GM18519 (cell line): ENCODE measurements at regions not wholly inside any gene's neighbourhood (a gene's known extent, or its start where the extent isn't known, plus 50 kb on each side); places are given as distances from the start of the nearest gene placed in this dataset.
"Not testable (repeated sequence)": the region's sequence is repeated elsewhere in the genome, so short reads cannot be mapped to it uniquely, and the experiment has no call there.

Source experiments
- ATAC-seq: cut with Tn5 transposase; IDR thresholded peaks from one replicate; pipeline ENCODE4 v1.9.1; 2021; ENCODE audit warnings: mild to moderate bottlenecking, moderate library complexity; ENCODE audit not compliant: unreplicated experiment, low FRiP score

DNA sequence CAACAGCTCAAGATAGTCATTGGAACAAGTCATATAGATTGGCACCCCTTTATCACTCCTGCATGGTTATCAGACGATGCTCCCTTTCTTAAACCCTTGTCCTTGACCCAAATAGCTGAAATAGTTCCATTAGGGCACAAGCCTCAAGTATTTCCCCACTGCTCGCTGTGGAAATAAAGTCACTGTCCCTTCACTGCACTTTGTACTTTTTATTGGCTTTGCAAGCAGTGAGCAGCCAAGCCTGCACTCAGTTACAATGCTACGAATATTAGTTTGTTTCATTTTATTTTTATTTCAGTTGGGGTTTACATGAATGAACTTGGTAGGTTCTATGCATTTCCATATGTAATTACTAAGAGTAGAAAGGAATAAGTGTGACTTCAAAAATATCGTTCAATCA lies 1176.4 kb downstream of the BRINP3 start:
- ATAC-seq: no peak

- ATAC-seq: no peak
Measured at GRCh38 chr1:189305279-189305678, 1172.4 kb downstream of the BRINP3 start.

- no peak for ATAC-seq
Measured at GRCh38 chr1:189311915-189312314, 1165.7 kb downstream of the BRINP3 start.

DNA sequence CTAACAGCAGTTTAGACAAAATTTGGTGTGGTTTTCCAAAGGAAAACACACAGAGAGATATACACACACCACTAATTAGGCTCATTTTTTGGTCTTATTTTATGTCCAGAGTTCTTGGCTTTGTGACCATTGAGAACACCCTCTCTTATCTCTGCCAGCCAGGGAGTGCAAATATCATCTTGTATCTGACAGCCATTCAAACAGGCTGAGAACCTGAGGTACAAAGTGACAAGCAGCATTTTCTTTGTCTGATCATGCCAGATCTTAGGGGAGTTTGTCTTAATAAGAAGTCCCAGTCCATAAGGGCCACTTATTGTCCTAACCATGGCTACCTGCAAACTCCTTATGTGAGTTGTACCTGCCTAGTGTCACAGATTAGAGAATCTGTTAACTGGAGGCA lies 1165.2 kb downstream of the BRINP3 start:
- ATAC-seq: no peak

- ATAC-seq: no peak
Measured at GRCh38 chr1:189313488-189313887, 1164.2 kb downstream of the BRINP3 start.

DNA sequence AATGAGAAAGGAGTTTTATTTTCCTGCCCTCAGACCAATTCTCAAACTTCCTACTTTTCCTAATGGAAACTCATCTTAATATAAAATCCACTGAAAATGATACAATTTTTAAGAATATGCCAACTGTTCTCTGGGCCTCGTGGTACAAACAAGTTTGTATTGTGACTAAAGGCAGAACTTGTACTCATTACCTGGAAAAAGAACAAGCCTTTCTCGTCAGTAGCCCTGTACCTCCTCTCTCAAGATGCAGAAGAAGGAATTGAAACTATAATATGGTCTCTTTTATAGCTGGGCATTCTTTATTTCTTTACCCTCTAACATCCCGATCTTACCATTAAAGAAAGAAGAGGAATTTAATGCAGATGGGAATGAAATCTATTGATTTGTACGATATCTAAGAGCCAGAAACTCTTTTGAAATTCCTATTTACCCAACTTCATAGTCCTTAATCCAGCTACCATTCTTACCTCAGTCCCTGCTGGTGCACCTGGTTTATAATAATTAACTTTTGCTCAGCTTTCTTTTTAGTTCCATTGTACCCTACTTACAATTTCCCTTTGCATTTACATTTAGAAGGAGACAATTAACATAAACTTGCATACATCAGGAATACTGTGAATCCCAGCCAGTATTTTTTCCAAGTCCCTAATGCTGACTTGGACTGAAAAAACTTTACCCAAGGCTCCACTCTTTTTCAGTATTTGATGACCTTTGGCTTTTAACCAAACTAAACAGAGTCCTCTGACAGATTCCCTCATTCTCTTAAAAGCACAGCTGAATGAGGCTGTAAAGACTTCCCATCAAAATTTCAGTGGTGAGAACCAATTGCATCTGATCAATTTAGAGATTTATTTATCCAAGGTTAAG lies 1162.4 kb downstream of the BRINP3 start:
- ATAC-seq: no peak

GRCh38 chr1:189323091-189323490 lies 1154.6 kb downstream of the BRINP3 start:
- no peak for ATAC-seq

DNA sequence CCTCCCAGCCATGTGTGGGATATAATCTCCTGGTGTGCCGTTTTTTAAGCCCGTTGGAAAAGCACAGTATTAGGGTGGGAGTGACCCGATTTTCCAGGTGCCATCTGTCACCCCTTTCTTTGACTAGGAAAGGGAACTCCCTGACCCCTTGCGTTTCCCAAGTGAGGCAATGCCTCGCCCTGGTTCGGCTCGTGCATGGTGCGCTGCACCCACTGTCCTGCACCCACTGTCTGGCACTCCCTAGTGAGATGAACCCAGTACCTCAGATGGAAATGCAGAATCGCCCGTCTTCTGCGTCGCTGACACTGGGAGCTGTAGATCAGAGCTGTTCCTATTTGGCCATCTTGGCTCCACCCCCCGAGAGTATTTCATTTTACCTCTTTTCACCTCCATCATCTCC lies 1146.6 kb downstream of the BRINP3 start:
- not testable (repeated sequence) for ATAC-seq

- no peak for ATAC-seq
Measured at GRCh38 chr1:189336115-189337100, 1141.3 kb downstream of the BRINP3 start.

DNA sequence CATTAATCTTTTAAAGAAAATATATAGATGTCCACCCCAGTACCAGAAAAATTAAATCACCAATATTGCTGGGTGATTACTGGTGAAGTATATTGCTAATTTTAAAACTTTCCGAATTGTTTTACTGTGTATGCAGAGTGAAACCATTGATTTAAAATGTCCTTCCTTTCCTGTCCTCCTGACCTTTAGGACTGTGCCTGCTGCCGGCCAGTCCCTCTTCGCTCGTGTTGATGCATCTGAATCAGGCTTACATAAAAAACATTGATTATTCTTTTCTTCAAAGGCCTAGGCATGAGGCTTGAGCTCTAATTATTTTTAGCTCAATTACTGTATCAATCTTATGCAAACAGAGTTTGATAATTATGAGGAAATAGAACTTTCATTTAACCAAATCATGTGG lies 1128.1 kb downstream of the BRINP3 start:
- ATAC-seq: no peak

DNA sequence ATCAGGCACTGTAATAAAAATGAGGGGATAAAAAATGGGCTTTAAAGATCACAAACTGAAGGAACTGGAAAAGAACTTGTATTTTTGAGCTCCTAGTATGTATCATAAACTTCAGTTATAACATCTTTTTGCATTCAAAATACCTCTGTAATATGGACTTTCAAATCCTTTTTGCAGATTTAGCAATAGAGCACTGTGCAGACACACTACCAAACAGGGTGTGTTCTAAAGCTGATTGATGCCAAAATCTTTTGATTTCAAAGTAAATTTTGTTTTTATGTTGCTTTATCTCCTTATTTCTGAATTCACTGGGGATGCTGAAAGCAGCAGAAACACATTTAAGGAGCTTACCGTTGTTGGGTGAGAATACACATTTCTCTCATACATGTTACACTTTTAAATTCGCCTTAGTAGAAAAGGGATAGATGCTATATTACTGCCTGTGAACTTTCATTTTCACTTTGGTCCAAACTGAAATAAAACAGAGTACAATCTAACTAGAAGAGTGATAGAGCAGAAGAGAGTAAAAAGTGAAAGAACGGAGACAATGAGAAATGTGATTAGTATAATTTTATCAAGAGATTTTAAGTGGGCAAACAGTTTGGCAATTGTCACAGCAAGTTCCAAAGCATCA lies 1126.6 kb downstream of the BRINP3 start:
- ATAC-seq: no peak

DNA sequence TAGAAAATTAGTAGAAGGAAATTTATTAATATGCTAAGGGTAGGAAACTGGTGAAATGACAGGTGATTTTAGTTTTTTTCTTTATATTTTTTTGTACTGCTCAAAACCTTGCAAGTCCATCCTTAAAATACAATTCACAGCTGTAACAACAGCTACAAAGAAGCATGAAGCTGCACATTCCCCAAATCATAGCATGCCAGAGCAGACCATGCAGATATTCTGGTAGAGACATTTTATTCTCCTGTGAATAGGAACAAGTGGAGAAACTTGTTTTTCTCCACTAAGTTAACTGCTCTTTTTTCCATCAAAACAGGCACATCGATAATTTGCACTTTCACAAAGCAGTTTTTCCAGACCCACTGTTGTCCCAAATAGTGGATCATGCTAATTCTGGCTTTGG lies 1125.7 kb downstream of the BRINP3 start:
- ATAC-seq: no peak

DNA sequence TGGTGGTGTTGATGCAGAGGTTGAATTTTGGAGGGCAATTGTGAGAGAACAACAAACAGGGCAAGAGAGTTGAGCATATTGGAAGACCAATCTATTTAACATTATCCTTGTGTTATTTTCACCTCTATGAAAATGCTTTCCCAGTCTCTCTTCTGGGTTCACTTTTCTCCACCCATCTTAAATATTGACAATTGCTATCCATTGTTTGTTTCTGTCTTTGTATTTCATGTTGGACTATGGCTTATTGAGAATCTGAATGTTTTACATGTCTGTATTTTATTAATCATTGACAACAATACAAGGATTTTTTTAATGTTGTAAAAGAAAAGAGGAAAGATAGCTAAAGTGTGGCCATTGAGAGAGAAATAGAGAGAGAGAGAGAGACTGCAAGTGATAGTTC lies 1121.5 kb downstream of the BRINP3 start:
- no peak for ATAC-seq

DNA sequence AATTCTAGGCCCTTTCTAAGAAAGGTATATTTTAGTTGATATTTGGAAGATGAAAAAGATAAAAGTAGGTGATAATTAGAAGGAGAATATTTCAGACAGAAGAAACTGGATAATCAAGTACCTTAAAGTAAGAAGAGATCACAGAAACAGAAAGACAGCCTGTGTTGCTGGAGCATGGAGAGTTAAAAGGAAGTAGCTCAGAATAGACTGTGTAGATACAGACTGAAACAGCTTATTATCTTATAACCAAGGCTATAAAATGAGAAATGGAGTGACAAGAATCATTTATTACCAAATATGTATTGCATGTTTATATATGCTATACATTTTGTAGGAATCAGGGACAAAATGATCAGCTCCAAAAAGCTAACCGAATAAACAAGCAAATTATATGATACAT lies 1120.3 kb downstream of the BRINP3 start:
- ATAC-seq: no peak

- no peak for ATAC-seq
Measured at GRCh38 chr1:189369612-189370011, 1108.1 kb downstream of the BRINP3 start.

GRCh38 chr1:189374816-189375215 lies 1102.8 kb downstream of the BRINP3 start:
- no peak for ATAC-seq

- no peak for ATAC-seq
Measured at GRCh38 chr1:189405419-189405818, 1072.2 kb downstream of the BRINP3 start.

DNA sequence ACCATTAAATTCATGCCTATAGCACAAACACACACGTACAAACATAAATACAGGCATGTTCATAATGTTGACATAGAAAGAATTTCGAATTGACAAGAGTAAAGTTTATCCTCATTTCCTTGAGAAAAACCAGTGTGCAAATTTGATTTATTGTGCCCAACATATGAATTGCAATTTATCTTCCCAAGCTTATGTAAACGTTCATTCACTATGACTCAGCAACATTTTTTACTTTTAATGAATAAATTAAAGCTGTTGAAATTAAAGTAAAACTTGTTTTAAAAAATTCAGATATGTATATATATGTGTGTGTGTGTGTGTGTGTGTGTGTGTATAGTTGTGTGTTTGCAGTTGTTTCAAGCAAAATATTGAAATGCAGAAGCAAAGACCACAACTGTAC lies 1067.9 kb downstream of the BRINP3 start:
- no peak for ATAC-seq

DNA sequence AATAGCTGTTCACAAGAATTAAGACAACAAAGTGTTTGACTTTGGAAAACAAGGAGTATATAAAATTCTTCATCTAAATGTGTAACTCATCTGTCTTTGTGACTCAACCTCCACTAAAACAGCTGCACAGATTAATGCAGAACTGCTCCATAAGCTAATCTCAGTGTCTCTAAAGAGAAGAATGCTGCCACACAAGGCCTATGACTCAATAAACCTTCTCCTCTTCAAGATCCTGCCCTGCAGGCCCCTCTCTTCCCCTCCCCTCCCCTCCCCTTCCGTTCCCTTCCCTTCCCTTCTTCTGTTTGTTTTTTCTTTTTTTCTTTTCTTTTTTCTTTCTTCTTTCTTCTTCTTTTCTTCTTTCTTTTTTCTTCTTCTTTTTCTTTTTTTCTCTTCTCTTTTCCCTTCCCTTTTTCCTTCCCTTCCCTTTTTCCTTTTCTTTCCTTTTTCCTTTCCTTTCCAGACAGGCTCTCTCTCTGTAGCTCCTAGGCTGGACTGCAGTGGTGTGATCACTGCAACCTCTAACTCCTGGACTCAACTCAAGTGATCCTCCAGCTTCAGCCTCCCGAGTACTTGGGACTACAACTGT lies 1052.8 kb downstream of the BRINP3 start:
- ATAC-seq: no peak

GRCh38 chr1:189429610-189430009 lies 1048.1 kb downstream of the BRINP3 start:
- no peak for ATAC-seq

GRCh38 chr1:189431447-189431846 lies 1046.2 kb downstream of the BRINP3 start:
- ATAC-seq: no peak
